SU-DHL-6 (cell line): ENCODE measurements at regions not wholly inside any gene's neighbourhood (a gene's known extent, or its start where the extent isn't known, plus 50 kb on each side); places are given as distances from the start of the nearest gene placed in this dataset.

ENCODE experiments used
- EZH2phosphoT487 ChIP-seq: fragments of 200-600 bp; sonication (generic), shearing (Covaris generic); conservative IDR thresholded peaks from 2 replicates; pipeline ENCODE4 v1.6.1; 2018; ENCODE audit warnings: mild to moderate bottlenecking, antibody characterized with exemption, low read length, moderate library complexity, mixed read lengths
- TF ChIP-seq, protein P1 (sequence below): fragments of 200-600 bp; sonication (generic); IDR thresholded peaks from one replicate; pipeline ENCODE4 v1.5.1; 2017; ENCODE audit warnings: antibody characterized with exemption, mild to moderate bottlenecking, low read length, moderate library complexity; ENCODE audit not compliant: insufficient read depth, poor library complexity, severe bottlenecking

- no peak for TF ChIP-seq EZH2phosphoT487
- TF ChIP-seq, protein P1, sequence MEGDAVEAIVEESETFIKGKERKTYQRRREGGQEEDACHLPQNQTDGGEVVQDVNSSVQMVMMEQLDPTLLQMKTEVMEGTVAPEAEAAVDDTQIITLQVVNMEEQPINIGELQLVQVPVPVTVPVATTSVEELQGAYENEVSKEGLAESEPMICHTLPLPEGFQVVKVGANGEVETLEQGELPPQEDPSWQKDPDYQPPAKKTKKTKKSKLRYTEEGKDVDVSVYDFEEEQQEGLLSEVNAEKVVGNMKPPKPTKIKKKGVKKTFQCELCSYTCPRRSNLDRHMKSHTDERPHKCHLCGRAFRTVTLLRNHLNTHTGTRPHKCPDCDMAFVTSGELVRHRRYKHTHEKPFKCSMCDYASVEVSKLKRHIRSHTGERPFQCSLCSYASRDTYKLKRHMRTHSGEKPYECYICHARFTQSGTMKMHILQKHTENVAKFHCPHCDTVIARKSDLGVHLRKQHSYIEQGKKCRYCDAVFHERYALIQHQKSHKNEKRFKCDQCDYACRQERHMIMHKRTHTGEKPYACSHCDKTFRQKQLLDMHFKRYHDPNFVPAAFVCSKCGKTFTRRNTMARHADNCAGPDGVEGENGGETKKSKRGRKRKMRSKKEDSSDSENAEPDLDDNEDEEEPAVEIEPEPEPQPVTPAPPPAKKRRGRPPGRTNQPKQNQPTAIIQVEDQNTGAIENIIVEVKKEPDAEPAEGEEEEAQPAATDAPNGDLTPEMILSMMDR, result no peak
Measured at GRCh38 chr6:93136111-93136510, 283.2 kb downstream of the EPHA7 start.
